C4-2B (cell line): ENCODE measurements at regions not wholly inside any gene's neighbourhood (a gene's known extent, or its start where the extent isn't known, plus 50 kb on each side); places are given as distances from the start of the nearest gene placed in this dataset.

Experiments
- CTCF ChIP-seq: fragments of 450-650 bp; conservative IDR thresholded peaks from 2 replicates; pipeline ENCODE4 v1.5.1; 2017; ENCODE audit warnings: mild to moderate bottlenecking
- ZFX ChIP-seq: fragments of 450-650 bp; IDR thresholded peaks from 2 replicates; pipeline ENCODE4 v1.6.1; 2017

GRCh38 chr10:117718986-117719920, 176.7 kb downstream of the EMX2 start:
- TF ChIP-seq CTCF (no peak), ZFX (no peak)
